ENCODE measurements at regions not wholly inside any gene's neighbourhood (a gene's known extent, or its start where the extent isn't known, plus 50 kb on each side); places are given as distances from the start of the nearest gene placed in this dataset.

DNA sequence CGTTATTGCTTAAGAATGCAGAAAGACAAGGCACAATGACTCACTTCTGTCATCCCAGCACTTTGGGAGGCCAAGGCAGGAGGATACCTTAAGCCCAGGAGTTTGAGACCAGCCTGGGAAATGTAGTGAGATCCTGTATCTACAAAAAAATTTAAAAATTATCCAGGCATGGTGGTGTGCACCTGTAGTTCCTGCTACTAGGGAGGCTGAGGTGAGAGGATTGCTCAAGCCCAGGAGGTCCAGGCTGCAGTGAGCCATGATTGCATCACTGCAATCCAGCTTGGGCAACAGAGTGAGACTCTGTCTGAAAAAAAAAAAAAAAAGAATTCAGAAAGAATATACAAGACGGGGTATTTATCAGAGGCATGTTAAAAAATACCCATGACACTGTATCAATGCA, 182.0 kb upstream of the SPOPL start:
- no peaks in the 10 kb centered on the region for H3K36me3 ChIP-seq (ENCODE audit: insufficient read depth, low read length)
- H3K9me3 ChIP-seq (ENCODE audit: control insufficient read depth in 1 of 2, insufficient read depth in 1 of 2, low read length in 2 of 2), result peaks cover 0 to 7% of the 10 kb centered on the region in 2 experiments
- Mint-ChIP-seq H3K4me1 (ENCODE audit: low read depth) (no peaks in the 10 kb centered on the region), H3K9me3 (peaks cover 2% of the 10 kb centered on the region), H3K4me3 (no peak overlapping the region), H3K36me3 (ENCODE audit: low read depth) (no peaks in the 10 kb centered on the region), H3K27me3 (no peaks in the 10 kb centered on the region), H3K27ac (no peak overlapping the region)
- TF ChIP-seq, protein P1, sequence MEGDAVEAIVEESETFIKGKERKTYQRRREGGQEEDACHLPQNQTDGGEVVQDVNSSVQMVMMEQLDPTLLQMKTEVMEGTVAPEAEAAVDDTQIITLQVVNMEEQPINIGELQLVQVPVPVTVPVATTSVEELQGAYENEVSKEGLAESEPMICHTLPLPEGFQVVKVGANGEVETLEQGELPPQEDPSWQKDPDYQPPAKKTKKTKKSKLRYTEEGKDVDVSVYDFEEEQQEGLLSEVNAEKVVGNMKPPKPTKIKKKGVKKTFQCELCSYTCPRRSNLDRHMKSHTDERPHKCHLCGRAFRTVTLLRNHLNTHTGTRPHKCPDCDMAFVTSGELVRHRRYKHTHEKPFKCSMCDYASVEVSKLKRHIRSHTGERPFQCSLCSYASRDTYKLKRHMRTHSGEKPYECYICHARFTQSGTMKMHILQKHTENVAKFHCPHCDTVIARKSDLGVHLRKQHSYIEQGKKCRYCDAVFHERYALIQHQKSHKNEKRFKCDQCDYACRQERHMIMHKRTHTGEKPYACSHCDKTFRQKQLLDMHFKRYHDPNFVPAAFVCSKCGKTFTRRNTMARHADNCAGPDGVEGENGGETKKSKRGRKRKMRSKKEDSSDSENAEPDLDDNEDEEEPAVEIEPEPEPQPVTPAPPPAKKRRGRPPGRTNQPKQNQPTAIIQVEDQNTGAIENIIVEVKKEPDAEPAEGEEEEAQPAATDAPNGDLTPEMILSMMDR (IDR thresholded peaks at IDR 0.05), result no peak
- H3K4me3 ChIP-seq (ENCODE audit: low read length), result no peak overlapping the region
- ChIA-PET POLR2A (no interaction called here), CTCF (no interaction called here)
- ATAC-seq (ENCODE audit: poor library complexity) (no peak), DNase-seq (no peak)
- intact Hi-C loops (cut with DNase I, micrococcal nuclease), result no loop called here
- H3K4me1 ChIP-seq (ENCODE audit: insufficient read depth, low read length), result no peaks in the 10 kb centered on the region
- H3K27me3 ChIP-seq (ENCODE audit: control insufficient read depth in 1 of 2, insufficient read depth in 2 of 2, low read length in 2 of 2), result no peaks in the 10 kb centered on the region
- H3K27ac ChIP-seq (ENCODE audit: low read depth in 1 of 2, low read length in 2 of 2), result no peak overlapping the region

DNA sequence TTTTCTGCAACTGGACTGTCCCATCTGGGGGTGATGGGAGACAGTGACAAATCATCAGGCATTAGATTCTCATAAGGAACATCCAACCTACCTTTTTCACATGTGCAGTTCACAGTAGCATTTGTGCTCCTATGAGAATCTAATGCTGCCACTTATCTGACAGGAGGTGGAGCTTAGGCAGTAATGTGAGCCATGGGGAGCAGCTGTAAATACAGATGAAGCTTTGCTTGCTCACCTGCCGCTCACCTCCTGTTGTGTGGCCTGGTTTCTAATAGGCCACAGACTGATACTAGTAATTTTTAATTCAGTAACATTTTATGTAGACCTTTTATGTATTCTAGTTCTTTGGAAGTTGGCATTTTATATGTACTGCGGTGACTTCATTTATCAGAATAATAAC, 180.1 kb upstream of the SPOPL start:
- no peak for DNase-seq
- H3K36me3 Mint-ChIP-seq (ENCODE audit: low read depth), result no peaks in the 10 kb centered on the region
- ATAC-seq (ENCODE audit: poor library complexity), result no peak
- Histone ChIP-seq H3K4me3 (ENCODE audit: low read length) (no peak overlapping the region), H3K9me3 (ENCODE audit: control insufficient read depth in 1 of 2, insufficient read depth in 1 of 2, low read length in 2 of 2) (no peaks in the 10 kb centered on the region), H3K36me3 (ENCODE audit: insufficient read depth, low read length) (no peaks in the 10 kb centered on the region), H3K27me3 (ENCODE audit: control insufficient read depth in 1 of 2, insufficient read depth in 2 of 2, low read length in 2 of 2) (no peaks in the 10 kb centered on the region), H3K4me1 (ENCODE audit: insufficient read depth, low read length) (no peaks in the 10 kb centered on the region), H3K27ac (ENCODE audit: low read depth in 1 of 2, low read length in 2 of 2) (no peak overlapping the region)
- H3K27ac Mint-ChIP-seq, result no peak overlapping the region
- H3K9me3 Mint-ChIP-seq, result no peaks in the 10 kb centered on the region
- ChIA-PET CTCF (no interaction called here), POLR2A (no interaction called here)
- TF ChIP-seq, protein P1 (IDR thresholded peaks at IDR 0.05), result no peak
- no peaks in the 10 kb centered on the region for H3K27me3 Mint-ChIP-seq
- no peaks in the 10 kb centered on the region for H3K4me1 Mint-ChIP-seq (ENCODE audit: low read depth)
- H3K4me3 Mint-ChIP-seq, result no peak overlapping the region
- intact Hi-C loops (cut with DNase I, micrococcal nuclease), result no loop called here

DNA sequence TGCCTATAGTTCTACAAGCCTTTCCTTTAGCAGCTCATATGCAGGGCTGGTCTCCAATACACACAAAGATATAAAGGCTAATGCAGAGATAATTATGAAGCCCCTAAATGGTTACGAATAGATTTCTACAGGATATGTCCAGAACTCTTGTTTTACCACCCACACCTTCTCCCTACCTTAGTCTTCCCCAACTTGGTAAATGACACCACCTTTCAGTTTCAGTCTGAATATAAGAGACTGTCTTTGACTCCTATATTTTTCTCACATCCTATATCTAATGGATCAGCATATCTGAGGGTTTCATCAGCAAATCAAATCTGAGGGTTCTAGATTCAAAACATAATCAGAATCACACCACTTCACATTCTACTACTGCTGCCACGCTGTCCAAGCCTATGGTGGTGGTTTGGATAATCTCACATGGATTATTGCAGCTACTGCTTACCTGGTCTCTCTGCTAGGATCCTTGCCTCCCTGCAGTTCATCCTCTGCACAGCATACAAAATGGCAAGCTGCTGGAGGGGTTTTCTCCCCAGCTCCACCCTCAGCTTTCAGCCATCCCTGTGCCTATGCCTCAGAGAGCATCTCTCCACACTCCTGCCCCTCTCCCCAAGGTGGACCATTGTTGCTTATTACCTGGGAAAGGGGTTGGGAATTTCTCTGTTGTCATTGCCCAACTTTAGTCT, 178.0 kb upstream of the SPOPL start:
- ATAC-seq (ENCODE audit: poor library complexity), result no peak
- H3K27ac ChIP-seq (ENCODE audit: low read depth in 1 of 2, low read length in 2 of 2), result no peak overlapping the region
- ChIA-PET CTCF (no interaction called here), POLR2A (no interaction called here)
- no peaks in the 10 kb centered on the region for H3K4me1 ChIP-seq (ENCODE audit: insufficient read depth, low read length)
- TF ChIP-seq, protein P1 (IDR thresholded peaks at IDR 0.05), result no peak
- H3K36me3 ChIP-seq (ENCODE audit: insufficient read depth, low read length), result no peaks in the 10 kb centered on the region
- H3K9me3 ChIP-seq (ENCODE audit: control insufficient read depth in 1 of 2, insufficient read depth in 1 of 2, low read length in 2 of 2), result no peaks in the 10 kb centered on the region
- intact Hi-C loops (cut with DNase I, micrococcal nuclease), result no loop called here
- H3K4me3 Mint-ChIP-seq, result no peak overlapping the region
- no peak for DNase-seq
- H3K9me3 Mint-ChIP-seq, result no peaks in the 10 kb centered on the region
- H3K27me3 Mint-ChIP-seq, result no peaks in the 10 kb centered on the region
- no peaks in the 10 kb centered on the region for H3K36me3 Mint-ChIP-seq (ENCODE audit: low read depth)
- H3K27ac Mint-ChIP-seq, result no peak overlapping the region
- no peaks in the 10 kb centered on the region for H3K4me1 Mint-ChIP-seq (ENCODE audit: low read depth)
- no peaks in the 10 kb centered on the region for H3K27me3 ChIP-seq (ENCODE audit: control insufficient read depth in 1 of 2, insufficient read depth in 2 of 2, low read length in 2 of 2)
- H3K4me3 ChIP-seq (ENCODE audit: low read length), result no peak overlapping the region

Measured in CD4-positive, alpha-beta T cell (primary cell).